Panc1 (cell line): ENCODE measurements at regions not wholly inside any gene's neighbourhood (a gene's known extent, or its start where the extent isn't known, plus 50 kb on each side); places are given as distances from the start of the nearest gene placed in this dataset.

Source experiments
- CTCF ChIP-seq: fragments of 450-650 bp; IDR thresholded peaks from 2 replicates; pipeline ENCODE4 v1.5.1; 2017; ENCODE audit warnings: mild to moderate bottlenecking
- POLR2AphosphoS5 ChIP-seq: IDR thresholded peaks from 2 replicates; pipeline ENCODE4 v1.6.1; 2012; ENCODE audit warnings: mild to moderate bottlenecking, low read depth, low read length, moderate library complexity
- REST ChIP-seq, 2 experiments: IDR thresholded peaks; 2 replicates each; pipeline ENCODE4 v1.6.1; 2011 to 2012; ENCODE audit warnings: low read depth in 2 of 2, control low read depth in 1 of 2, low read length in 1 of 2, mild to moderate bottlenecking in 1 of 2, moderate library complexity in 1 of 2; ENCODE audit not compliant: insufficient read depth in 1 of 2

- TF ChIP-seq CTCF (no peak), REST (IDR thresholded peaks at IDR 0.05; ENCODE audit: insufficient read depth in 1 of 2, low read depth in 2 of 2, low read length in 1 of 2) (no peak), POLR2AphosphoS5 (no peak)
Observed at GRCh38 chr2:128428415-128428814, 109.7 kb upstream of the HS6ST1 start.
